H9 (cell line): ENCODE measurements at regions not wholly inside any gene's neighbourhood (a gene's known extent, or its start where the extent isn't known, plus 50 kb on each side); places are given as distances from the start of the nearest gene placed in this dataset.

ENCODE experiments used
- DNase-seq: peaks from one replicate; pipeline ENCODE4 v3.0.0-alpha.2; 2017
- H2AFZ ChIP-seq: one replicate; pipeline ENCODE4 v1.6.1; 2013; ENCODE audit warnings: mild to moderate bottlenecking, low read length, control low read depth, moderate library complexity
- H2AK5ac ChIP-seq: 2 replicates; pipeline ENCODE4 v1.6.1; 2013; ENCODE audit warnings: low read length, control low read depth, mixed read lengths; ENCODE audit not compliant: insufficient read length
- H2BK120ac ChIP-seq: one replicate; pipeline ENCODE4 v1.6.1; 2013; ENCODE audit warnings: low read depth, mild to moderate bottlenecking, low read length, control low read depth, inconsistent platforms; ENCODE audit not compliant: poor library complexity, severe bottlenecking
- H2BK12ac ChIP-seq: 2 replicates; pipeline ENCODE4 v1.6.1; 2013; ENCODE audit warnings: low read length, control low read depth, mixed read lengths, low read depth; ENCODE audit not compliant: insufficient read length
- H2BK15ac ChIP-seq: 2 replicates; pipeline ENCODE4 v1.6.1; 2013; ENCODE audit warnings: low read depth, low read length, control low read depth
- H2BK20ac ChIP-seq: one replicate; pipeline ENCODE4 v1.6.1; 2013; ENCODE audit warnings: low read depth, mild to moderate bottlenecking, low read length, control low read depth, inconsistent platforms; ENCODE audit not compliant: poor library complexity, severe bottlenecking
- H2BK5ac ChIP-seq: 2 replicates; pipeline ENCODE4 v1.6.1; 2013; ENCODE audit warnings: low read length, control low read depth, mixed read lengths; ENCODE audit not compliant: insufficient read length
- H3K14ac ChIP-seq: 2 replicates; pipeline ENCODE4 v1.6.1; 2013; ENCODE audit warnings: low read length, control low read depth; ENCODE audit not compliant: insufficient read depth
- H3K18ac ChIP-seq: 2 replicates; pipeline ENCODE4 v1.6.1; 2013; ENCODE audit warnings: low read depth, mild to moderate bottlenecking, mixed read lengths, low read length, control low read depth; ENCODE audit not compliant: insufficient read length
- H3K23ac ChIP-seq: 2 replicates; pipeline ENCODE4 v1.6.1; 2013; ENCODE audit warnings: low read length, control low read depth, mixed read lengths, low read depth; ENCODE audit not compliant: insufficient read length
- H3K23me2 ChIP-seq: 2 replicates; pipeline ENCODE4 v1.6.1; 2013; ENCODE audit warnings: low read depth, mild to moderate bottlenecking, mixed read lengths, low read length, control low read depth; ENCODE audit not compliant: insufficient read length, poor library complexity, severe bottlenecking
- H3K27ac ChIP-seq: 2 replicates; pipeline ENCODE4 v1.5.1; 2013; ENCODE audit warnings: low read length, control low read depth, mixed read lengths, low read depth; ENCODE audit not compliant: insufficient read length
- H3K27me3 ChIP-seq: 2 replicates; pipeline ENCODE4 v1.6.1; 2013; ENCODE audit warnings: low read length, control low read depth, inconsistent platforms; ENCODE audit not compliant: insufficient read depth
- H3K4ac ChIP-seq: 2 replicates; pipeline ENCODE4 v1.6.1; 2013; ENCODE audit warnings: low read depth, mild to moderate bottlenecking, control low read depth, inconsistent platforms, low read length, moderate library complexity
- H3K4me1 ChIP-seq: 2 replicates; pipeline ENCODE4 v1.6.1; 2013; ENCODE audit warnings: low read length, control low read depth, inconsistent platforms; ENCODE audit not compliant: insufficient read depth
- H3K4me2 ChIP-seq: 2 replicates; pipeline ENCODE4 v1.6.1; 2013; ENCODE audit warnings: low read length, control low read depth, mixed read lengths; ENCODE audit not compliant: insufficient read length, insufficient read depth
- H3K56ac ChIP-seq: 2 replicates; pipeline ENCODE4 v1.6.1; 2013; ENCODE audit warnings: low read depth, mild to moderate bottlenecking, mixed read lengths, low read length, control low read depth; ENCODE audit not compliant: insufficient read length
- H3K79me1 ChIP-seq: 2 replicates; pipeline ENCODE4 v1.6.1; 2013; ENCODE audit warnings: low read depth, mild to moderate bottlenecking, moderate library complexity, low read length, control low read depth, inconsistent platforms; ENCODE audit not compliant: insufficient read depth, poor library complexity, severe bottlenecking
- H3K79me2 ChIP-seq: 2 replicates; pipeline ENCODE4 v1.6.1; 2013; ENCODE audit warnings: low read length, control low read depth, inconsistent platforms; ENCODE audit not compliant: insufficient read depth
- H3K9ac ChIP-seq: 2 replicates; pipeline ENCODE4 v1.6.1; 2013; ENCODE audit warnings: low read length, control low read depth, mixed read lengths; ENCODE audit not compliant: insufficient read length; ENCODE audit errors: extremely low read depth
- H3K9me3 ChIP-seq: one replicate; pipeline ENCODE4 v1.6.1; 2013; ENCODE audit warnings: low read depth, low read length, inconsistent platforms; ENCODE audit not compliant: control insufficient read depth
- H3T11ph ChIP-seq: one replicate; pipeline ENCODE4 v1.6.1; 2013; ENCODE audit warnings: mild to moderate bottlenecking, low read length, control low read depth, inconsistent platforms
- H4K20me1 ChIP-seq: one replicate; pipeline ENCODE4 v1.6.1; 2013; ENCODE audit not compliant: control insufficient read depth, insufficient read length, insufficient read depth
- H4K5ac ChIP-seq: 2 replicates; pipeline ENCODE4 v1.6.1; 2013; ENCODE audit warnings: low read depth, mild to moderate bottlenecking, mixed read lengths, low read length, control low read depth; ENCODE audit not compliant: insufficient read length
- H4K8ac ChIP-seq: replicated peaks from 2 replicates; pipeline ENCODE4 v1.6.1; 2013; ENCODE audit warnings: low read length, control low read depth, mixed read lengths, low read depth; ENCODE audit not compliant: insufficient read length
- H4K91ac ChIP-seq: 2 replicates; pipeline ENCODE4 v1.6.1; 2013; ENCODE audit warnings: low read depth, mild to moderate bottlenecking, moderate library complexity, mixed read lengths, low read length, control low read depth; ENCODE audit not compliant: insufficient read length
- H3K27ac Mint-ChIP-seq, 3 experiments: 2 replicates in 2 of 3; 3 replicates in 1 of 3; pipeline ENCODE4 v1.8.0; 2020 to 2021; ENCODE audit warnings: mixed read lengths in 3 of 3, mild to moderate bottlenecking in 1 of 3, moderate library complexity in 1 of 3
- H3K27me3 Mint-ChIP-seq: 2 replicates; pipeline ENCODE4 v1.8.0; 2021; ENCODE audit warnings: low read depth, mild to moderate bottlenecking, moderate library complexity, mixed read lengths
- H3K36me3 Mint-ChIP-seq, 3 experiments: 2 replicates in 2 of 3; 3 replicates in 1 of 3; pipeline ENCODE4 v1.8.0; 2020 to 2021; ENCODE audit warnings: low read depth in 3 of 3, mixed read lengths in 3 of 3; ENCODE audit not compliant: insufficient read depth in 1 of 3
- H3K4me1 Mint-ChIP-seq, 2 experiments: 2 replicates each; pipeline ENCODE4 v1.8.0; 2020; ENCODE audit warnings: mixed read lengths in 2 of 2
- H3K4me3 Mint-ChIP-seq, 2 experiments: 2 replicates in 1 of 2; 3 replicates in 1 of 2; pipeline ENCODE4 v1.8.0; 2020 to 2021; ENCODE audit warnings: mild to moderate bottlenecking in 2 of 2, mixed read lengths in 2 of 2, moderate library complexity in 1 of 2
- H3K9me3 Mint-ChIP-seq, 2 experiments: 2 replicates in 1 of 2; 3 replicates in 1 of 2; pipeline ENCODE4 v1.8.0; 2020; ENCODE audit warnings: mild to moderate bottlenecking in 2 of 2, mixed read lengths in 2 of 2, moderate library complexity in 1 of 2
- WGBS: extraction: QIAGEN DNeasy Blood & Tissue Kit; methylation state at CpG from one replicate; pipeline ENCODE4 v1.1.7; 2013; ENCODE audit warnings: missing lambda C conversion rate, low lambda C conversion rate, mixed read lengths; ENCODE audit not compliant: insufficient read length; ENCODE audit errors: extremely low coverage; 5-methylcytosine and 5-hydroxymethylcytosine counted together
- TF ChIP-seq, protein P1 (sequence below): fragments of 200-600 bp; sonication (generic); conservative IDR thresholded peaks from 3 replicates; pipeline ENCODE4 v1.8.0; 2021; ENCODE audit warnings: antibody characterized with exemption, mild to moderate bottlenecking

GRCh38 chr13:103514619-103515018 is 448.4 kb upstream of the SLC10A2 start:
- Mint-ChIP-seq H3K9me3 (no peaks in the 10 kb centered on the region), H3K27ac (no peak overlapping the region)
- H3K79me1 ChIP-seq: no peaks in the 10 kb centered on the region

More at GRCh38 chr13:103514619-103515018, 448.4 kb upstream of the SLC10A2 start:
- Histone ChIP-seq H2AFZ (no peak overlapping the region), H4K20me1 (no peaks in the 10 kb centered on the region), H4K5ac (no peak overlapping the region), H4K8ac (no peak overlapping the region), H3K4ac (no peak overlapping the region), H4K91ac (no peak overlapping the region), H2BK5ac (no peak overlapping the region), H3T11ph (no peak overlapping the region), H3K14ac (no peak overlapping the region), H3K23me2 (no peaks in the 10 kb centered on the region), H3K27me3 (no peaks in the 10 kb centered on the region), H3K23ac (no peak overlapping the region), H2BK15ac (no peak overlapping the region), H3K9me3 (no peaks in the 10 kb centered on the region), H3K56ac (no peak overlapping the region), H2AK5ac (no peak overlapping the region), H2BK120ac (no peak overlapping the region), H3K27ac (no peak overlapping the region), H3K79me2 (no peaks in the 10 kb centered on the region), H3K9ac (no peak overlapping the region), H3K18ac (no peak overlapping the region), H3K4me2 (no peak overlapping the region), H2BK20ac (no peak overlapping the region), H2BK12ac (no peak overlapping the region), H3K4me1 (no peaks in the 10 kb centered on the region; the same call in 1 of the 2 replicates)
- Mint-ChIP-seq H3K4me3 (no peak overlapping the region), H3K4me1 (peaks cover 14 to 15% of the 10 kb centered on the region in 2 experiments), H3K27me3 (no peaks in the 10 kb centered on the region), H3K36me3 (no peaks in the 10 kb centered on the region)
- TF ChIP-seq, protein P1, sequence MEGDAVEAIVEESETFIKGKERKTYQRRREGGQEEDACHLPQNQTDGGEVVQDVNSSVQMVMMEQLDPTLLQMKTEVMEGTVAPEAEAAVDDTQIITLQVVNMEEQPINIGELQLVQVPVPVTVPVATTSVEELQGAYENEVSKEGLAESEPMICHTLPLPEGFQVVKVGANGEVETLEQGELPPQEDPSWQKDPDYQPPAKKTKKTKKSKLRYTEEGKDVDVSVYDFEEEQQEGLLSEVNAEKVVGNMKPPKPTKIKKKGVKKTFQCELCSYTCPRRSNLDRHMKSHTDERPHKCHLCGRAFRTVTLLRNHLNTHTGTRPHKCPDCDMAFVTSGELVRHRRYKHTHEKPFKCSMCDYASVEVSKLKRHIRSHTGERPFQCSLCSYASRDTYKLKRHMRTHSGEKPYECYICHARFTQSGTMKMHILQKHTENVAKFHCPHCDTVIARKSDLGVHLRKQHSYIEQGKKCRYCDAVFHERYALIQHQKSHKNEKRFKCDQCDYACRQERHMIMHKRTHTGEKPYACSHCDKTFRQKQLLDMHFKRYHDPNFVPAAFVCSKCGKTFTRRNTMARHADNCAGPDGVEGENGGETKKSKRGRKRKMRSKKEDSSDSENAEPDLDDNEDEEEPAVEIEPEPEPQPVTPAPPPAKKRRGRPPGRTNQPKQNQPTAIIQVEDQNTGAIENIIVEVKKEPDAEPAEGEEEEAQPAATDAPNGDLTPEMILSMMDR: no peak
- WGBS: no CpG with 5 or more reads among the region's 2 CpGs
- DNase-seq: no peak
